K562 (cell line): ENCODE measurements at regions not wholly inside any gene's neighbourhood (a gene's known extent, or its start where the extent isn't known, plus 50 kb on each side); places are given as distances from the start of the nearest gene placed in this dataset.

ENCODE experiments used
- ATAC-seq: fragments of 200-7000 bp; cut with Tn5 transposase; 3 replicates; pipeline ENCODE4 v1.9.1; 2020; ENCODE audit warnings: moderate library complexity
- BruUV-seq: library from RNA; stranded (reverse); fragments of 400-500 nt; replicated peaks from 2 replicates; lab custom pipeline; 2021; lab: Mats Ljungman, UMichigan
- CTCF ChIA-PET: fragments of 300-600 bp; formaldehyde crosslinking; extraction: SDS; loops from one replicate; lab custom pipeline; 2021; ENCODE audit warnings: low intra/inter-chr PET ratio; lab: Yijun Ruan, JAX
- POLR2A ChIA-PET: fragments of 300-600, 350-650 bp; sonication (Branson Sonifier 250); formaldehyde crosslinking; extraction: SDS; loops from one replicate; lab custom pipeline; 2021; ENCODE audit warnings: antibody characterized with exemption, inconsistent platforms; lab: Yijun Ruan, JAX
- DNase-seq, 4 experiments: peaks; one replicate each; pipeline versions ENCODE4 v3.0.0 to v3.0.0-alpha.2; 2011 to 2018; ENCODE audit warnings: low spot score in 3 of 4, mixed read lengths in 3 of 4; ENCODE audit errors: extremely low read depth in 1 of 4
- FAIRE-seq: peaks from 2 replicates; lab custom pipeline; 2011; peaks lifted over from hg19 to GRCh38; lab: Jason Lieb, UNC
- H2AFZ ChIP-seq: 2 replicates; pipeline ENCODE4 v1.6.0; 2011; ENCODE audit warnings: low read depth, low read length, control low read depth, inconsistent platforms
- H3K27ac ChIP-seq: fragments of 200-600 bp; 3 replicates; pipeline ENCODE4 v1.8.0; 2011; ENCODE audit warnings: low read depth, mild to moderate bottlenecking, control low read depth, inconsistent platforms, low read length, moderate library complexity, mixed read lengths; ENCODE audit errors: extremely low read depth
- H3K27me3 ChIP-seq, 2 experiments: fragments of 300-600 bp in 1 of 2; 2 replicates in 1 of 2; 3 replicates in 1 of 2; pipeline versions ENCODE4 v1.6.0 to v1.8.0; 2011; ENCODE audit warnings: inconsistent platforms in 2 of 2, low read length in 2 of 2, mild to moderate bottlenecking in 1 of 2, mixed read lengths in 1 of 2, moderate library complexity in 1 of 2; ENCODE audit not compliant: control insufficient read depth in 2 of 2, insufficient read depth in 2 of 2
- H3K36me3 ChIP-seq: fragments of 300-600 bp; 3 replicates; pipeline ENCODE4 v1.8.0; 2011; ENCODE audit warnings: mild to moderate bottlenecking, low read length, inconsistent platforms; ENCODE audit not compliant: control insufficient read depth, insufficient read depth
- H3K4me1 ChIP-seq, 2 experiments: fragments of 200-600 bp in 1 of 2; replicated peaks in 1 of 2; 2 replicates in 1 of 2; 3 replicates in 1 of 2; pipeline versions ENCODE4 v1.5.1 to v1.8.0; 2011; ENCODE audit warnings: inconsistent platforms in 2 of 2, low read length in 2 of 2, mild to moderate bottlenecking in 1 of 2, mixed read lengths in 1 of 2, moderate library complexity in 1 of 2; ENCODE audit not compliant: control insufficient read depth in 2 of 2, insufficient read depth in 2 of 2
- H3K4me2 ChIP-seq: 2 replicates; pipeline ENCODE4 v1.6.1; 2011; ENCODE audit warnings: low read length, control low read depth, inconsistent platforms, mixed read lengths; ENCODE audit not compliant: insufficient read depth
- H3K4me3 ChIP-seq: fragments of 200-600 bp; sonication (generic), shearing (Covaris generic); 2 replicates; pipeline ENCODE4 v1.5.1; 2016; ENCODE audit warnings: control low read depth, inconsistent platforms
- H3K79me2 ChIP-seq: fragments of 200-600 bp; 3 replicates; pipeline ENCODE4 v1.8.0; 2011; ENCODE audit warnings: low read length, inconsistent platforms; ENCODE audit not compliant: control insufficient read depth, insufficient read depth
- H3K9ac ChIP-seq, 2 experiments: 2 replicates each; pipeline versions ENCODE4 v1.6.0 to v1.6.1; 2011; ENCODE audit warnings: low read depth in 2 of 2, low read length in 2 of 2, control low read depth in 1 of 2, inconsistent platforms in 1 of 2, mild to moderate bottlenecking in 1 of 2, mixed read lengths in 1 of 2; ENCODE audit not compliant: insufficient read depth in 1 of 2
- H3K9me1 ChIP-seq: one replicate; pipeline ENCODE4 v1.6.0; 2011; ENCODE audit warnings: inconsistent platforms, mild to moderate bottlenecking, low read length, moderate library complexity; ENCODE audit not compliant: control insufficient read depth, insufficient read depth
- H3K9me3 ChIP-seq: replicated peaks from 2 replicates; pipeline ENCODE4 v1.5.1; 2011; ENCODE audit warnings: low read depth, low read length, inconsistent platforms; ENCODE audit not compliant: control insufficient read depth, insufficient read depth
- H4K20me1 ChIP-seq: replicated peaks from 2 replicates; pipeline ENCODE4 v1.6.1; 2011; ENCODE audit warnings: low read length, inconsistent platforms, mixed read lengths; ENCODE audit not compliant: control insufficient read depth, insufficient read depth
- ARID1B ChIP-seq: fragments of 450-650 bp; IDR thresholded peaks from 2 replicates; pipeline ENCODE4 v1.6.1; 2016; ENCODE audit warnings: antibody characterized with exemption, mild to moderate bottlenecking, inconsistent platforms
- ELF2 ChIP-seq: fragments of 250-450 bp; sonication (Bioruptor Pico); IDR thresholded peaks from 2 replicates; pipeline ENCODE4 v1.5.0; 2021; ENCODE audit warnings: mild to moderate bottlenecking
- IRF1 ChIP-seq: sonication (generic); formaldehyde crosslinking; IDR thresholded peaks from 2 replicates; pipeline ENCODE4 v1.8.0; 2022; ENCODE audit warnings: missing genetic modification reagents, mild to moderate bottlenecking, borderline replicate concordance
- L3MBTL2 ChIP-seq: fragments of 450-650 bp; IDR thresholded peaks from 2 replicates; pipeline ENCODE4 v1.6.1; 2016; ENCODE audit warnings: mild to moderate bottlenecking, moderate library complexity
- MCM3 ChIP-seq: fragments of 450-650 bp; IDR thresholded peaks from 2 replicates; pipeline ENCODE4 v1.6.1; 2016
- MTF1 ChIP-seq: fragments of 250-450 bp; sonication (Bioruptor Pico); IDR thresholded peaks from 2 replicates; pipeline ENCODE4 v1.9.0; 2021; ENCODE audit warnings: moderate library complexity, mild to moderate bottlenecking, inconsistent platforms, borderline replicate concordance
- RFX1 ChIP-seq: fragments of 450-650 bp; IDR thresholded peaks from 2 replicates; pipeline ENCODE4 v1.6.1; 2016; ENCODE audit warnings: mild to moderate bottlenecking, moderate library complexity
- TSHZ1 ChIP-seq: fragments of 250-450 bp; sonication (Bioruptor Pico); IDR thresholded peaks from 2 replicates; pipeline ENCODE4 v1.4.0; 2020; ENCODE audit warnings: mild to moderate bottlenecking, moderate library complexity
- ZNF133 ChIP-seq: fragments of 250-450 bp; sonication (Bioruptor Pico); IDR thresholded peaks from 2 replicates; pipeline ENCODE4 v1.4.0; 2020; ENCODE audit warnings: mild to moderate bottlenecking
- ZNF134 ChIP-seq: fragments of 250-450 bp; sonication (Bioruptor Pico); conservative IDR thresholded peaks from 2 replicates; pipeline ENCODE4 v1.4.0; 2020
- ZNF175 ChIP-seq: fragments of 200-800 bp; sonication (Bioruptor generic); IDR thresholded peaks from 2 replicates; pipeline ENCODE4 v1.6.1; 2016; ENCODE audit warnings: low read depth, mild to moderate bottlenecking, missing genetic modification characterization, missing compliant biosample characterization
- WGBS: fragments of 100-300 bp; shearing (Covaris generic); methylation state at CpG from one replicate; pipeline ENCODE4 v1.1.6; 2016; ENCODE audit warnings: low coverage, mixed read lengths; ENCODE audit not compliant: insufficient coverage; ENCODE audit errors: missing lambda C conversion rate; 5-methylcytosine and 5-hydroxymethylcytosine counted together
- in situ Hi-C: fragments of 300-500 bp; cut with MboI; formaldehyde crosslinking; loops from 4 replicates; pipeline ENCODE4 v1.15.0; 2018; ENCODE audit warnings: inconsistent platforms, mixed read lengths
- intact Hi-C: fragments of 100-400 bp; cut with micrococcal nuclease; formaldehyde crosslinking; loops from 2 replicates; pipeline ENCODE4 v1.14.2; 2022

- no peaks in the 10 kb centered on the region for H3K27me3 ChIP-seq
- no peak overlapping the region for H2AFZ ChIP-seq
- H3K27ac ChIP-seq: no peak overlapping the region
- ChIA-PET CTCF (no interaction called here), POLR2A (no interaction called here)
- no peak for DNase-seq
- H3K9me3 ChIP-seq: no peaks in the 10 kb centered on the region
- H3K36me3 ChIP-seq: no peaks in the 10 kb centered on the region
- H4K20me1 ChIP-seq: no peaks in the 10 kb centered on the region
- H3K4me3 ChIP-seq: no peak overlapping the region
- no peak for ATAC-seq
- WGBS: 0% methylated on average over 2 of the region's 2 CpGs
- no peak for FAIRE-seq
- BruUV-seq: no TSS peak
- TF ChIP-seq MCM3 (no peak), IRF1 (CRISPR knock-in tag) (no peak), RFX1 (no peak), MTF1 (CRISPR knock-in tag) (no peak), TSHZ1 (no peak), ZNF134 (no peak), ZNF175 (CRISPR knock-in tag) (no peak), ARID1B (no peak), ELF2 (CRISPR knock-in tag) (no peak), ZNF133 (CRISPR knock-in tag) (no peak), L3MBTL2 (no peak)
- in situ Hi-C loops: no loop called here
- no peaks in the 10 kb centered on the region for H3K9me1 ChIP-seq
- no peaks in the 10 kb centered on the region for H3K79me2 ChIP-seq
- no peaks in the 10 kb centered on the region for H3K4me1 ChIP-seq
- no peak overlapping the region for H3K4me2 ChIP-seq
- H3K9ac ChIP-seq: no peak overlapping the region
- intact Hi-C loops: loop anchor here (10.0 kb wide), 1 partner anchor 284 kb away; no protein-coding TSS in a partner anchor
Observed at GRCh38 chrX:112148397-112148796, 65.8 kb upstream of the TRPC5 start.
